ENCODE measurements at regions not wholly inside any gene's neighbourhood (a gene's known extent, or its start where the extent isn't known, plus 50 kb on each side); places are given as distances from the start of the nearest gene placed in this dataset.

GRCh38 chr6:153595903-153596302 is 443.1 kb upstream of the OPRM1 start:
- no peak for TF ChIP-seq CTCF (IDR thresholded peaks at IDR 0.05; ENCODE audit: low read depth, low read length, missing input control)
- no peak for TF ChIP-seq ZBTB33 (IDR thresholded peaks at IDR 0.05)
- no peak for TF ChIP-seq YY1 (IDR thresholded peaks at IDR 0.05)
- TF ChIP-seq SP1 (IDR thresholded peaks at IDR 0.05): no peak
- no peak for TF ChIP-seq FOXA1 (IDR thresholded peaks at IDR 0.05)
- TF ChIP-seq, protein P1, sequence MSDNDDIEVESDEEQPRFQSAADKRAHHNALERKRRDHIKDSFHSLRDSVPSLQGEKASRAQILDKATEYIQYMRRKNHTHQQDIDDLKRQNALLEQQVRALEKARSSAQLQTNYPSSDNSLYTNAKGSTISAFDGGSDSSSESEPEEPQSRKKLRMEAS (IDR thresholded peaks at IDR 0.05): no peak
